ENCODE measurements at regions not wholly inside any gene's neighbourhood (a gene's known extent, or its start where the extent isn't known, plus 50 kb on each side); places are given as distances from the start of the nearest gene placed in this dataset.

DNA sequence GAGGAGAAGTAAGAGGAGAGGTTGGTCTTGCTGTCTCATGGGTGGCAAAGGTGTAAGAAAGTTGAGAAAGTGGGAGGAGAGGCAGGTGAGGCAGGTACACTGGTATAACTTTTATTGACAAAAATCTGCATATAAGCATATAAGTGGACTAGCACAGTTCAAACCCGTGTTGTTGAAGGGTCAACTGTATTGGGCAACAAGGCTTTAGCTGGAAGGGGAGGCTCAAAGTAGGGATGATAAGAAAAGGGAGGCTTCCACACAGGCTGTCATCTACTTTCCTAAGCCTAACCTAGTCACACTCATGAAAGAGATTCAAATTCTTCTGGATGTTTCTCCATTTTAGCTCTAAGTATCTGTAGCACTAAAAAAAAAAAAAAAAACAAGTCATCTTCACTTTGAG lies 188.1 kb upstream of the SEMA6D start (continued):
- no peak for TF ChIP-seq MXI1 (IDR thresholded peaks at IDR 0.05; ENCODE audit: low read depth, low read length)
- no peak for TF ChIP-seq PML (IDR thresholded peaks at IDR 0.05; ENCODE audit: low read length)
- no peak for TF ChIP-seq SP1 (IDR thresholded peaks at IDR 0.05; ENCODE audit: low read depth, low read length)

DNA sequence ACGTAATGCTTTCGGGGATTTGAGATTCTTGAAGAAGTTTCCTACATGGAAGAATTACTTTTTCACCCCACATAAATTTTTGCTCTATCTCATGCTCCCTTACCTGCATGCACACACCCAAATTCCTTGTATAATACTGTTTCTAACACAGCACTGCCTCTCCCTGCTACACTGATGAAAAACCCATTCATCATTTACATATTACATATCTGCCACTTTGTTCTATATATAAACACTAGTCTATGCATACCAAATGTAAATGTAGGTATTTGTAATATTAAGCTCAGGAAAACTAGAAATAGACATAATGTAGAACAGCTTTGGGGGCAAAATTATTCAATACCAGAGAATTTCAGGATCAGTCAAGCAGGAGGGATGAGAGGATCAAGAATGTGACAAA lies 182.6 kb upstream of the SEMA6D start:
- no peak for ATAC-seq
- CTCF ChIA-PET = no interaction called here
- H3K4me2 ChIP-seq (ENCODE audit: control insufficient read depth, insufficient read depth) = no peak overlapping the region
- RAD21 ChIA-PET (ENCODE audit: unreplicated experiment) = no interaction called here
- no peaks in the 10 kb centered on the region for H4K20me1 ChIP-seq (ENCODE audit: control insufficient read depth, insufficient read depth)
- in situ Hi-C loops (cut with MboI) = no loop called here
- WGBS (ENCODE audit: insufficient coverage, insufficient replicate concordance, low lambda C conversion rate, missing lambda C conversion rate) = 48% methylated on average over 2 of the region's 2 CpGs
- SMC1A ChIA-PET (ENCODE audit: uncharacterized antibody, unreplicated experiment) = interaction anchor here (0.7 to 1.1 kb wide), 3 partner anchors 13 to 106 kb away, joined by 3 to 5 read pairs (median 3); no protein-coding TSS in a partner anchor
- H3K27me3 ChIP-seq (replicated peaks in 1 of 2; ENCODE audit: control insufficient read depth in 2 of 2, insufficient read depth in 2 of 2, low read length in 1 of 2) = no peaks in the 10 kb centered on the region
- no peaks in the 10 kb centered on the region; the same call in 2 of the 3 replicates for H3K9me3 ChIP-seq (replicated peaks; ENCODE audit: control insufficient read depth, insufficient read depth, low read length)
- no peak for FAIRE-seq
- H3K36me3 ChIP-seq (ENCODE audit: control insufficient read depth in 2 of 2, insufficient read depth in 2 of 2, low read length in 1 of 2) = no peaks in the 10 kb centered on the region
- no TSS peak for BruUV-seq (replicated peaks)
- no peaks in the 10 kb centered on the region for H3K79me2 ChIP-seq (ENCODE audit: control insufficient read depth, insufficient read depth, low read length)
- DNase-seq (ENCODE audit: low read depth, low spot score) = no peak
- no peak overlapping the region for H3K4me3 ChIP-seq
- intact Hi-C loops (cut with micrococcal nuclease; ENCODE audit: unreplicated experiment) = no loop called here
- H2AFZ ChIP-seq (ENCODE audit: control insufficient read depth, low read depth, low read length) = no peak overlapping the region
- H3K9ac ChIP-seq (ENCODE audit: control insufficient read depth, insufficient read depth, low read length) = no peak overlapping the region
- TF ChIP-seq RAD51 (IDR thresholded peaks at IDR 0.05) (no peak), HDAC2 (IDR thresholded peaks at IDR 0.05) (no peak), KLF5 (IDR thresholded peaks at IDR 0.05; ENCODE audit: partially characterized antibody) (no peak), POLR2AphosphoS5 (IDR thresholded peaks at IDR 0.05; ENCODE audit: low read length) (no peak), EGR1 (IDR thresholded peaks at IDR 0.05; ENCODE audit: borderline replicate concordance in 1 of 2, low read depth in 2 of 2, low read length in 2 of 2) (no peak), ZNF207 (IDR thresholded peaks at IDR 0.05; ENCODE audit: borderline replicate concordance) (no peak), YBX1 (IDR thresholded peaks at IDR 0.05) (no peak), ESRRA (IDR thresholded peaks at IDR 0.05; ENCODE audit: low read length) (no peak), MTA3 (IDR thresholded peaks at IDR 0.05; ENCODE audit: borderline replicate concordance, low read length) (no peak)
- TF ChIP-seq, protein P1, sequence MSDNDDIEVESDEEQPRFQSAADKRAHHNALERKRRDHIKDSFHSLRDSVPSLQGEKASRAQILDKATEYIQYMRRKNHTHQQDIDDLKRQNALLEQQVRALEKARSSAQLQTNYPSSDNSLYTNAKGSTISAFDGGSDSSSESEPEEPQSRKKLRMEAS (IDR thresholded peaks at IDR 0.05; ENCODE audit: low read depth, low read length) = no peak
- H3K27ac ChIP-seq (ENCODE audit: control insufficient read depth, insufficient read depth) = no peak overlapping the region
- no peaks in the 10 kb centered on the region for H3K4me1 ChIP-seq (ENCODE audit: control insufficient read depth, insufficient read depth, low read length)
- POLR2A ChIA-PET = no interaction called here

Measured in GM12878 (cell line).